Vagina (tissue), 2 donors: ENCODE measurements at regions not wholly inside any gene's neighbourhood (a gene's known extent, or its start where the extent isn't known, plus 50 kb on each side); places are given as distances from the start of the nearest gene placed in this dataset.

ENCODE experiments used
- CTCF ChIP-seq, 3 experiments: fragments of 450-650 bp in 2 of 3; fragments of 200-600 bp in 1 of 3; sonication (generic) in 1 of 3; IDR thresholded peaks; one replicate each; pipeline ENCODE4 v1.5.1; 2017 to 2019; ENCODE audit warnings: antibody characterized with exemption in 3 of 3, mild to moderate bottlenecking in 2 of 3, moderate library complexity in 2 of 3
- POLR2A ChIP-seq, 2 donors: fragments of 450-650 bp; IDR thresholded peaks; one replicate each; pipeline ENCODE4 v1.6.1; 2017; ENCODE audit warnings: antibody characterized with exemption in 2 of 2, mild to moderate bottlenecking in 2 of 2, moderate library complexity in 2 of 2

- TF ChIP-seq CTCF (IDR thresholded peaks at IDR 0.05) = no peak
- no peak for TF ChIP-seq POLR2A (IDR thresholded peaks at IDR 0.05)
Measured at GRCh38 chr7:12757443-12757842, 70.0 kb downstream of the ARL4A start.
